DOHH2 (cell line): ENCODE measurements at regions not wholly inside any gene's neighbourhood (a gene's known extent, or its start where the extent isn't known, plus 50 kb on each side); places are given as distances from the start of the nearest gene placed in this dataset.

ENCODE experiments used
- CTCF ChIP-seq: fragments of 200-600 bp; sonication (generic); IDR thresholded peaks from one replicate; pipeline ENCODE4 v1.5.1; 2014; ENCODE audit warnings: antibody characterized with exemption, mild to moderate bottlenecking, low read depth, low read length; ENCODE audit not compliant: poor library complexity, severe bottlenecking
- EZH2phosphoT487 ChIP-seq: fragments of 200-600 bp; sonication (generic); IDR thresholded peaks from 2 replicates; pipeline ENCODE4 v1.6.1; 2017; ENCODE audit warnings: borderline replicate concordance, mild to moderate bottlenecking, antibody characterized with exemption, low read length, moderate library complexity, mixed read lengths

DNA sequence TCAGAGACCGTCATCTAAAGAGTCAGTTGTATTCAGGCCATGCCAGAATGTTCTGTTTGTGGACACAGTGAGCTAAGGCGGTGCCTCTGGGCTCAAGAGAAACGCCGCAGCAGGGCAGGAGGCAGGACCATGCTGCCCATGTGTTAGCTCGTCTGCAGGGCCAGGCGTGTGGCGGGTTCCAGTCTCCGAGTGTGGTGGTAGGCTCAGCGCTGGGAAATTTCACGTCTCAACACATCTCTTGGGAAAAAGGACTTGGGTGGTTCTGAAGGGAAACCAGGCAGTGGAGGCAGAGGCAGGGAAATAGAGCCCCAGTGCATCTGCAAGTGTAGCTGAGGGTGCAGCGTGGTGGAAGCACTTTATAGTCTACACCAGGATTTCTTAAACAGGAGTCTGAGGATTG is 56.9 kb upstream of the TAGAP start:
- TF ChIP-seq CTCF (no peak), EZH2phosphoT487 (no peak)
